SK-N-SH treated with all-trans-retinoic acid at 6 μM for 48 hours (cell line): ENCODE measurements at regions not wholly inside any gene's neighbourhood (a gene's known extent, or its start where the extent isn't known, plus 50 kb on each side); places are given as distances from the start of the nearest gene placed in this dataset.

ENCODE experiments used
- ATAC-seq: fragments of 200-7000 bp; cut with Tn5 transposase; 3 replicates; pipeline ENCODE4 v1.9.1; 2020; ENCODE audit warnings: mild to moderate bottlenecking, moderate library complexity
- ARNTL ChIP-seq: fragments of 450-650 bp; formaldehyde crosslinking; IDR thresholded peaks from 2 replicates; pipeline ENCODE4 v1.5.0; 2020; ENCODE audit warnings: low read depth, mild to moderate bottlenecking, moderate library complexity, borderline replicate concordance
- BACH2 ChIP-seq: fragments of 250-450 bp; sonication (Bioruptor Pico); IDR thresholded peaks from 2 replicates; pipeline ENCODE4 v1.9.0; 2021; ENCODE audit warnings: mild to moderate bottlenecking, borderline replicate concordance
- CREB5 ChIP-seq: fragments of 250-450 bp; sonication (Bioruptor Pico); IDR thresholded peaks from 2 replicates; pipeline ENCODE4 v1.5.1; 2020; ENCODE audit warnings: low read depth, mild to moderate bottlenecking, moderate library complexity
- CSDC2 ChIP-seq: fragments of 250-450 bp; sonication (Bioruptor Pico); IDR thresholded peaks from 2 replicates; pipeline ENCODE4 v1.5.0; 2020; ENCODE audit warnings: mild to moderate bottlenecking, moderate library complexity
- CSRNP3 ChIP-seq: fragments of 250-450 bp; sonication (Bioruptor Pico); IDR thresholded peaks from 2 replicates; pipeline ENCODE4 v1.5.1; 2021; ENCODE audit warnings: mild to moderate bottlenecking, moderate library complexity
- ESRRG ChIP-seq: fragments of 250-450 bp; sonication (Bioruptor Pico); IDR thresholded peaks from 2 replicates; pipeline ENCODE4 v1.6.1; 2021; ENCODE audit warnings: mild to moderate bottlenecking
- GLIS3 ChIP-seq: fragments of 250-450 bp; sonication (Bioruptor Pico); IDR thresholded peaks from 2 replicates; pipeline ENCODE4 v1.5.0; 2020; ENCODE audit warnings: mild to moderate bottlenecking, moderate library complexity
- ISL1 ChIP-seq: fragments of 250-450 bp; sonication (Bioruptor Pico); IDR thresholded peaks from 2 replicates; pipeline ENCODE4 v2.1.2; 2022; ENCODE audit warnings: mild to moderate bottlenecking, moderate library complexity
- OSR1 ChIP-seq: fragments of 250-450 bp; sonication (Bioruptor Pico); IDR thresholded peaks from 2 replicates; pipeline ENCODE4 v1.8.0; 2022; ENCODE audit warnings: moderate library complexity, mild to moderate bottlenecking, inconsistent platforms
- PATZ1 ChIP-seq: fragments of 250-450 bp; sonication (Bioruptor Pico); IDR thresholded peaks from 2 replicates; pipeline ENCODE4 v1.8.0; 2020; ENCODE audit warnings: mild to moderate bottlenecking, moderate library complexity, borderline replicate concordance
- POU6F1 ChIP-seq: fragments of 250-450 bp; sonication (Bioruptor Pico); IDR thresholded peaks from 2 replicates; pipeline ENCODE4 v1.8.0; 2021; ENCODE audit warnings: low read depth, mild to moderate bottlenecking, moderate library complexity, borderline replicate concordance
- PPARA ChIP-seq: fragments of 250-450 bp; sonication (Bioruptor Pico); IDR thresholded peaks from 2 replicates; pipeline ENCODE4 v1.5.0; 2020; ENCODE audit warnings: mild to moderate bottlenecking, borderline replicate concordance
- SNAI2 ChIP-seq: fragments of 250-450 bp; sonication (Bioruptor Pico); IDR thresholded peaks from 2 replicates; pipeline ENCODE4 v1.5.0; 2020; ENCODE audit warnings: mild to moderate bottlenecking, moderate library complexity
- TCF4 ChIP-seq: fragments of 250-450 bp; sonication (Bioruptor Pico); IDR thresholded peaks from 2 replicates; pipeline ENCODE4 v1.8.0; 2021; ENCODE audit warnings: mild to moderate bottlenecking, moderate library complexity, borderline replicate concordance
- TOX ChIP-seq: fragments of 250-450 bp; sonication (Bioruptor Pico); IDR thresholded peaks from 2 replicates; pipeline ENCODE4 v1.8.0; 2021; ENCODE audit warnings: mild to moderate bottlenecking, moderate library complexity, borderline replicate concordance
- TSHZ2 ChIP-seq: fragments of 250-450 bp; sonication (Bioruptor Pico); IDR thresholded peaks from 2 replicates; pipeline ENCODE4 v1.5.0; 2020; ENCODE audit warnings: mild to moderate bottlenecking, moderate library complexity
- ZC3H10 ChIP-seq: fragments of 250-450 bp; sonication (Bioruptor Pico); IDR thresholded peaks from 2 replicates; pipeline ENCODE4 v1.5.1; 2021; ENCODE audit warnings: mild to moderate bottlenecking, moderate library complexity
- ZFP3 ChIP-seq: fragments of 250-450 bp; sonication (Bioruptor Pico); IDR thresholded peaks from 2 replicates; pipeline ENCODE4 v1.5.0; 2020; ENCODE audit warnings: mild to moderate bottlenecking, moderate library complexity
- ZFP30 ChIP-seq: fragments of 450-650 bp; formaldehyde crosslinking; IDR thresholded peaks from 2 replicates; pipeline ENCODE4 v1.5.0; 2022; ENCODE audit warnings: mild to moderate bottlenecking, moderate library complexity
- ZNF565 ChIP-seq: fragments of 450-650 bp; formaldehyde crosslinking; conservative IDR thresholded peaks from 2 replicates; pipeline ENCODE4 v1.5.0; 2020; ENCODE audit warnings: low read depth, mild to moderate bottlenecking, moderate library complexity
- ZNF8 ChIP-seq: fragments of 450-650 bp; formaldehyde crosslinking; IDR thresholded peaks from 2 replicates; pipeline ENCODE4 v1.5.0; 2020; ENCODE audit warnings: mild to moderate bottlenecking, moderate library complexity

- TF ChIP-seq ZC3H10 (CRISPR knock-in tag) (no peak), GLIS3 (CRISPR knock-in tag) (no peak), CSRNP3 (CRISPR knock-in tag) (no peak), ARNTL (no peak), ZNF8 (CRISPR knock-in tag) (no peak), CREB5 (no peak), TSHZ2 (no peak), POU6F1 (CRISPR knock-in tag) (no peak), ISL1 (CRISPR knock-in tag) (no peak), TCF4 (CRISPR knock-in tag) (no peak), SNAI2 (no peak), OSR1 (CRISPR knock-in tag) (no peak), PPARA (CRISPR knock-in tag) (no peak), PATZ1 (no peak)
- ATAC-seq, result no peak
Observed at GRCh38 chr15:45919806-45920205, 285.0 kb downstream of the SQOR start.

- no peak for TF ChIP-seq CREB5
- no peak for TF ChIP-seq PPARA (CRISPR knock-in tag)
- TF ChIP-seq BACH2 (CRISPR knock-in tag), result no peak
- TF ChIP-seq ESRRG (CRISPR knock-in tag), result no peak
- no peak for TF ChIP-seq ZC3H10 (CRISPR knock-in tag)
Observed at GRCh38 chr15:45921376-45921775, 286.5 kb downstream of the SQOR start.

GRCh38 chr15:45921978-45922377 lies 287.1 kb downstream of the SQOR start:
- no peak for ATAC-seq
- no peak for TF ChIP-seq OSR1 (CRISPR knock-in tag)
- no peak for TF ChIP-seq TSHZ2
- TF ChIP-seq BACH2 (CRISPR knock-in tag), result no peak
- TF ChIP-seq TOX (CRISPR knock-in tag), result no peak
- TF ChIP-seq CREB5, result no peak
- no peak for TF ChIP-seq ESRRG (CRISPR knock-in tag)
- no peak for TF ChIP-seq ARNTL
- no peak for TF ChIP-seq TCF4 (CRISPR knock-in tag)
- no peak for TF ChIP-seq ZNF8 (CRISPR knock-in tag)
- no peak for TF ChIP-seq ZC3H10 (CRISPR knock-in tag)
- no peak for TF ChIP-seq ZFP3 (CRISPR knock-in tag)
- TF ChIP-seq ZFP30 (CRISPR knock-in tag), result no peak
- TF ChIP-seq CSDC2, result no peak
- TF ChIP-seq ZNF565 (CRISPR knock-in tag), result no peak

More at GRCh38 chr15:45921376-45921775, 286.5 kb downstream of the SQOR start:
- ATAC-seq, result no peak
